Vagina (tissue), 2 donors: ENCODE measurements at regions not wholly inside any gene's neighbourhood (a gene's known extent, or its start where the extent isn't known, plus 50 kb on each side); places are given as distances from the start of the nearest gene placed in this dataset.

Experiments
- POLR2A ChIP-seq, 2 donors: fragments of 450-650 bp; IDR thresholded peaks; one replicate each; pipeline ENCODE4 v1.6.1; 2017; ENCODE audit warnings: antibody characterized with exemption in 2 of 2, mild to moderate bottlenecking in 2 of 2, moderate library complexity in 2 of 2
- TF ChIP-seq, protein P1 (sequence below), 3 experiments: fragments of 450-650 bp in 2 of 3; fragments of 200-600 bp in 1 of 3; sonication (generic) in 1 of 3; IDR thresholded peaks; one replicate each; pipeline ENCODE4 v1.5.1; 2017 to 2019; ENCODE audit warnings: antibody characterized with exemption in 3 of 3, mild to moderate bottlenecking in 2 of 3, moderate library complexity in 2 of 3

DNA sequence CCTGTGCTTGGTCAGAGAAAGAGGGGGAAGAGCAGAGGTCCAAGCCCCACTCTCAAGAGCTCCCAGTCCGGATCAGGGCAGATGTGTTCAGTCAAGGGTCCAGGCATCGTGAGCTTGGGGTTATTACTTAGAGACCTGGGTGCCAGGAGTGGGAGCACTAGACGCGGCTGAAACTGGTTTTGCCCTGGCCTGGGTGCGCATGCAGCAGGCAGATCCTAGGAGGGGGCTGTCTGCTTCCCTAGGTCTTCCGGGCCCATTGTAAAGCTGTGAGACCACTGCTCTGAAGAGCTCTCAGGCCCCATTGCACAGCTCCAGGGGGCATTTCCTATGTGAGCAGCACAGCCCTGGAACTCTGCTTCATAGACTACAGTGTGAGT lies 204.9 kb upstream of the LINGO1 start:
- TF ChIP-seq POLR2A (IDR thresholded peaks at IDR 0.05) = no peak
- TF ChIP-seq, protein P1, sequence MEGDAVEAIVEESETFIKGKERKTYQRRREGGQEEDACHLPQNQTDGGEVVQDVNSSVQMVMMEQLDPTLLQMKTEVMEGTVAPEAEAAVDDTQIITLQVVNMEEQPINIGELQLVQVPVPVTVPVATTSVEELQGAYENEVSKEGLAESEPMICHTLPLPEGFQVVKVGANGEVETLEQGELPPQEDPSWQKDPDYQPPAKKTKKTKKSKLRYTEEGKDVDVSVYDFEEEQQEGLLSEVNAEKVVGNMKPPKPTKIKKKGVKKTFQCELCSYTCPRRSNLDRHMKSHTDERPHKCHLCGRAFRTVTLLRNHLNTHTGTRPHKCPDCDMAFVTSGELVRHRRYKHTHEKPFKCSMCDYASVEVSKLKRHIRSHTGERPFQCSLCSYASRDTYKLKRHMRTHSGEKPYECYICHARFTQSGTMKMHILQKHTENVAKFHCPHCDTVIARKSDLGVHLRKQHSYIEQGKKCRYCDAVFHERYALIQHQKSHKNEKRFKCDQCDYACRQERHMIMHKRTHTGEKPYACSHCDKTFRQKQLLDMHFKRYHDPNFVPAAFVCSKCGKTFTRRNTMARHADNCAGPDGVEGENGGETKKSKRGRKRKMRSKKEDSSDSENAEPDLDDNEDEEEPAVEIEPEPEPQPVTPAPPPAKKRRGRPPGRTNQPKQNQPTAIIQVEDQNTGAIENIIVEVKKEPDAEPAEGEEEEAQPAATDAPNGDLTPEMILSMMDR (IDR thresholded peaks at IDR 0.05) = no peak
